HCT116 (cell line): ENCODE measurements at regions not wholly inside any gene's neighbourhood (a gene's known extent, or its start where the extent isn't known, plus 50 kb on each side); places are given as distances from the start of the nearest gene placed in this dataset.

Experiments
- ATAC-seq: fragments of 200-7000 bp; cut with Tn5 transposase; 2 replicates; pipeline ENCODE4 v1.9.1; 2020; ENCODE audit warnings: mild to moderate bottlenecking, moderate library complexity
- BruUV-seq: library from RNA; stranded (reverse); fragments of 400-500 nt; replicated peaks from 2 replicates; lab custom pipeline; 2021; lab: Mats Ljungman, UMichigan
- CTCF ChIA-PET: fragments of 300-600 bp; sonication (Branson Sonifier 250); formaldehyde crosslinking; loops from one replicate; lab custom pipeline; 2021; ENCODE audit warnings: antibody characterized with exemption; lab: Charles Lee
- POLR2A ChIA-PET: fragments of 300-600, 350-600 bp; sonication (Branson Sonifier 250); formaldehyde crosslinking; loops from one replicate; lab custom pipeline; 2021; ENCODE audit warnings: antibody characterized with exemption; lab: Charles Lee
- RAD21 ChIA-PET, 2 experiments: fragments of 300-600 bp; sonication (Branson Sonifier 250); formaldehyde crosslinking; loops; one replicate each; lab custom pipeline; 2023; ENCODE audit warnings: low total read pairs in 2 of 2; ENCODE audit not compliant: uncharacterized antibody in 2 of 2, unreplicated experiment in 2 of 2, low non-redundant PET in 1 of 2; lab: Charles Lee
- DNase-seq: peaks from one replicate; pipeline ENCODE4 v3.0.0-alpha.2; 2010; ENCODE audit warnings: low read depth, low spot score
- H2AFZ ChIP-seq: fragments of 200-600 bp; shearing (Covaris generic), sonication (generic); 2 replicates; pipeline ENCODE4 v1.6.1; 2017; ENCODE audit warnings: low read depth, mixed run types, mixed read lengths, antibody characterized with exemption, low read length; ENCODE audit not compliant: poor library complexity, severe bottlenecking
- H3K27ac ChIP-seq: 2 replicates; pipeline ENCODE4 v1.5.1; 2012; ENCODE audit warnings: low read depth, low read length
- H3K27me3 ChIP-seq: fragments of 200-600 bp; sonication (generic); 2 replicates; pipeline ENCODE4 v1.6.1; 2016; ENCODE audit warnings: mixed run types, low read length, mixed read lengths; ENCODE audit not compliant: insufficient read depth
- H3K36me3 ChIP-seq, 2 experiments: fragments of 200-500 bp in 1 of 2; fragments of 200-600 bp in 1 of 2; sonication (Bioruptor generic) in 1 of 2; sonication (generic) in 1 of 2; 2 replicates each; pipeline versions ENCODE4 v1.5.1 to v1.6.1; 2014 to 2016; ENCODE audit warnings: low read length in 2 of 2, inconsistent platforms in 1 of 2, mixed read lengths in 1 of 2, mixed run types in 1 of 2; ENCODE audit not compliant: insufficient read depth in 2 of 2, control insufficient read depth in 1 of 2
- H3K4me1 ChIP-seq, 2 experiments: fragments of 200-600 bp in 1 of 2; sonication (generic) in 1 of 2; 2 replicates each; pipeline versions ENCODE4 v1.5.1 to v1.6.1; 2012 to 2017; ENCODE audit warnings: low read length in 2 of 2, inconsistent platforms in 1 of 2, mild to moderate bottlenecking in 1 of 2, mixed read lengths in 1 of 2, mixed run types in 1 of 2, moderate library complexity in 1 of 2; ENCODE audit not compliant: insufficient read depth in 2 of 2, control insufficient read depth in 1 of 2
- H3K4me2 ChIP-seq: fragments of 200-600 bp; sonication (generic); 2 replicates; pipeline ENCODE4 v1.6.1; 2017; ENCODE audit warnings: mixed run types, low read length, mixed read lengths
- H3K4me3 ChIP-seq, 2 experiments: fragments of 200-600 bp in 1 of 2; sonication (generic) in 1 of 2; replicated peaks in 1 of 2; 2 replicates each; pipeline ENCODE4 v1.5.1; 2011 to 2016; ENCODE audit warnings: low read length in 2 of 2, control low read depth in 1 of 2, low read depth in 1 of 2, mild to moderate bottlenecking in 1 of 2, mixed read lengths in 1 of 2, mixed run types in 1 of 2
- H3K79me2 ChIP-seq: fragments of 200-600 bp; sonication (generic); 2 replicates; pipeline ENCODE4 v1.6.1; 2017; ENCODE audit warnings: mild to moderate bottlenecking, mixed run types, low read length, moderate library complexity, mixed read lengths; ENCODE audit not compliant: insufficient read depth
- H3K9ac ChIP-seq: fragments of 200-600 bp; sonication (generic); 2 replicates; pipeline ENCODE4 v1.6.1; 2016; ENCODE audit warnings: low read length, mixed read lengths
- H3K9me2 ChIP-seq: fragments of 200-600 bp; sonication (generic), shearing (Covaris generic); 2 replicates; pipeline ENCODE4 v1.6.1; 2017; ENCODE audit warnings: mixed run types, mild to moderate bottlenecking, moderate library complexity; ENCODE audit not compliant: insufficient read depth
- H3K9me3 ChIP-seq, 2 experiments: fragments of 200-500 bp in 1 of 2; fragments of 200-600 bp in 1 of 2; sonication (Bioruptor generic) in 1 of 2; sonication (generic) in 1 of 2; 2 replicates each; pipeline ENCODE4 v1.6.1; 2014 to 2017; ENCODE audit warnings: low read length in 2 of 2, mixed read lengths in 2 of 2, inconsistent platforms in 1 of 2, low read depth in 1 of 2, mild to moderate bottlenecking in 1 of 2, mixed run types in 1 of 2, moderate library complexity in 1 of 2; ENCODE audit not compliant: control insufficient read depth in 1 of 2, insufficient read depth in 1 of 2
- H4K20me1 ChIP-seq: fragments of 200-600 bp; sonication (generic), shearing (Covaris generic); 2 replicates; pipeline ENCODE4 v1.6.1; 2017; ENCODE audit warnings: mixed run types, mild to moderate bottlenecking, moderate library complexity; ENCODE audit not compliant: insufficient read depth
- EZH2 ChIP-seq: fragments of 200-600 bp; sonication (generic); IDR thresholded peaks from 2 replicates; pipeline ENCODE4 v1.6.1; 2017; ENCODE audit warnings: antibody characterized with exemption, mixed run types
- POLR2A ChIP-seq: IDR thresholded peaks from 2 replicates; pipeline ENCODE4 v1.7.0; 2011; ENCODE audit warnings: borderline replicate concordance; ENCODE audit not compliant: insufficient read depth, insufficient read length; ENCODE audit errors: extremely low read depth
- POLR2AphosphoS5 ChIP-seq: IDR thresholded peaks from 2 replicates; pipeline ENCODE4 v1.6.1; 2011; ENCODE audit warnings: mild to moderate bottlenecking, low read depth, low read length, moderate library complexity
- RAD21 ChIP-seq: IDR thresholded peaks from 2 replicates; pipeline ENCODE4 v1.6.1; 2012; ENCODE audit warnings: low read depth, mild to moderate bottlenecking
- SIN3A ChIP-seq: IDR thresholded peaks from 2 replicates; pipeline ENCODE4 v1.6.1; 2012; ENCODE audit warnings: low read depth
- SP1 ChIP-seq: IDR thresholded peaks from 2 replicates; pipeline ENCODE4 v1.6.1; 2012; ENCODE audit warnings: low read depth
- TCF7L2 ChIP-seq: IDR thresholded peaks from 2 replicates; pipeline ENCODE4 v1.7.0; 2011; ENCODE audit warnings: borderline replicate concordance, inconsistent platforms; ENCODE audit not compliant: insufficient read depth, insufficient read length; ENCODE audit errors: extremely low read depth
- intact Hi-C: fragments of 100-400 bp; cut with micrococcal nuclease; formaldehyde crosslinking; loops from 2 replicates; pipeline ENCODE4 v1.10.0; 2022
- TF ChIP-seq, protein P1 (sequence below), 3 experiments: fragments of 200-600 bp in 1 of 3; sonication (generic) in 1 of 3; IDR thresholded peaks in 2 of 3; conservative IDR thresholded peaks in 1 of 3; 2 replicates each; pipeline ENCODE4 v1.5.1; 2012 to 2017; ENCODE audit warnings: low read depth in 2 of 3, low read length in 2 of 3, antibody characterized with exemption in 1 of 3, borderline replicate concordance in 1 of 3, control low read depth in 1 of 3, mild to moderate bottlenecking in 1 of 3, mixed read lengths in 1 of 3, mixed run types in 1 of 3, moderate library complexity in 1 of 3; ENCODE audit not compliant: insufficient read depth in 1 of 3
- TF ChIP-seq, protein P2 (sequence below): IDR thresholded peaks from 2 replicates; pipeline ENCODE4 v1.6.1; 2011; ENCODE audit warnings: mild to moderate bottlenecking, low read length, moderate library complexity; ENCODE audit not compliant: insufficient replicate concordance; ENCODE audit errors: extremely low read depth
- TF ChIP-seq, protein P3 (sequence below): IDR thresholded peaks from 2 replicates; pipeline ENCODE4 v1.6.1; 2012

DNA sequence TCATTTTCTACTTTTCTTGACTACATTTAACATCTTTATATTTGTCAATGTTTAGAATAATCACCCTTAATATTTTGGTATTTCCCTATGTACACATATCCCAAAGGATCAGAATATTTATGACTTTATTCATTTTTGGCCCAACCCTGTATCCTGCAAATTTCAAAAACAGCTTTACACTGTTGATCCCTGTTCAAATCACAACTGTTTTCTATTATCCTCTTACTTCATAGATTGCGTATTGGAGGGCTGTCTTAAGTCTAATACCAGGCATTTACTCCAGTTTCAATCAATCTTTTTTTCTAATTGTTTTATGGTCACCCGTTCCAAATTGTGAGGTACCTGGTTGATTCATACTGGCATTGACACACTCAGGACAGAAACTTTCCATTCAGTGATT lies 107.9 kb downstream of the RPL22L1 start:
- no peak overlapping the region for H3K9ac ChIP-seq
- no peak overlapping the region for H3K4me3 ChIP-seq
- H3K4me1 ChIP-seq, result no peaks in the 10 kb centered on the region
- no peak for TF ChIP-seq TCF7L2
- TF ChIP-seq EZH2, result no peak
- TF ChIP-seq, protein P1, sequence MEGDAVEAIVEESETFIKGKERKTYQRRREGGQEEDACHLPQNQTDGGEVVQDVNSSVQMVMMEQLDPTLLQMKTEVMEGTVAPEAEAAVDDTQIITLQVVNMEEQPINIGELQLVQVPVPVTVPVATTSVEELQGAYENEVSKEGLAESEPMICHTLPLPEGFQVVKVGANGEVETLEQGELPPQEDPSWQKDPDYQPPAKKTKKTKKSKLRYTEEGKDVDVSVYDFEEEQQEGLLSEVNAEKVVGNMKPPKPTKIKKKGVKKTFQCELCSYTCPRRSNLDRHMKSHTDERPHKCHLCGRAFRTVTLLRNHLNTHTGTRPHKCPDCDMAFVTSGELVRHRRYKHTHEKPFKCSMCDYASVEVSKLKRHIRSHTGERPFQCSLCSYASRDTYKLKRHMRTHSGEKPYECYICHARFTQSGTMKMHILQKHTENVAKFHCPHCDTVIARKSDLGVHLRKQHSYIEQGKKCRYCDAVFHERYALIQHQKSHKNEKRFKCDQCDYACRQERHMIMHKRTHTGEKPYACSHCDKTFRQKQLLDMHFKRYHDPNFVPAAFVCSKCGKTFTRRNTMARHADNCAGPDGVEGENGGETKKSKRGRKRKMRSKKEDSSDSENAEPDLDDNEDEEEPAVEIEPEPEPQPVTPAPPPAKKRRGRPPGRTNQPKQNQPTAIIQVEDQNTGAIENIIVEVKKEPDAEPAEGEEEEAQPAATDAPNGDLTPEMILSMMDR (IDR thresholded peaks at IDR 0.05 in 2 of 3, conservative IDR thresholded peaks at IDR 0.05 in 1 of 3; ENCODE audit: borderline replicate concordance in 1 of 3, insufficient read depth in 1 of 3, low read depth in 2 of 3, low read length in 2 of 3), result no peak
- no peak for TF ChIP-seq SIN3A
- TF ChIP-seq, protein P2, sequence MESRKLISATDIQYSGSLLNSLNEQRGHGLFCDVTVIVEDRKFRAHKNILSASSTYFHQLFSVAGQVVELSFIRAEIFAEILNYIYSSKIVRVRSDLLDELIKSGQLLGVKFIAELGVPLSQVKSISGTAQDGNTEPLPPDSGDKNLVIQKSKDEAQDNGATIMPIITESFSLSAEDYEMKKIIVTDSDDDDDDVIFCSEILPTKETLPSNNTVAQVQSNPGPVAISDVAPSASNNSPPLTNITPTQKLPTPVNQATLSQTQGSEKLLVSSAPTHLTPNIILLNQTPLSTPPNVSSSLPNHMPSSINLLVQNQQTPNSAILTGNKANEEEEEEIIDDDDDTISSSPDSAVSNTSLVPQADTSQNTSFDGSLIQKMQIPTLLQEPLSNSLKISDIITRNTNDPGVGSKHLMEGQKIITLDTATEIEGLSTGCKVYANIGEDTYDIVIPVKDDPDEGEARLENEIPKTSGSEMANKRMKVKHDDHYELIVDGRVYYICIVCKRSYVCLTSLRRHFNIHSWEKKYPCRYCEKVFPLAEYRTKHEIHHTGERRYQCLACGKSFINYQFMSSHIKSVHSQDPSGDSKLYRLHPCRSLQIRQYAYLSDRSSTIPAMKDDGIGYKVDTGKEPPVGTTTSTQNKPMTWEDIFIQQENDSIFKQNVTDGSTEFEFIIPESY, result no peak
- TF ChIP-seq RAD21, result no peak
- TF ChIP-seq POLR2A, result no peak
- TF ChIP-seq, protein P3, sequence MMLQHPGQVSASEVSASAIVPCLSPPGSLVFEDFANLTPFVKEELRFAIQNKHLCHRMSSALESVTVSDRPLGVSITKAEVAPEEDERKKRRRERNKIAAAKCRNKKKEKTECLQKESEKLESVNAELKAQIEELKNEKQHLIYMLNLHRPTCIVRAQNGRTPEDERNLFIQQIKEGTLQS, result no peak
- no peak for TF ChIP-seq POLR2AphosphoS5
- TF ChIP-seq SP1, result no peak
- H4K20me1 ChIP-seq, result no peaks in the 10 kb centered on the region
- H3K27me3 ChIP-seq, result no peaks in the 10 kb centered on the region
- no peak overlapping the region for H2AFZ ChIP-seq
- ATAC-seq, result no peak
- intact Hi-C loops, result no loop called here
- ChIA-PET RAD21 (no interaction called here), POLR2A (no interaction called here), CTCF (no interaction called here)
- no peak overlapping the region for H3K27ac ChIP-seq
- no TSS peak for BruUV-seq
- no peaks in the 10 kb centered on the region for H3K79me2 ChIP-seq
- no peak for DNase-seq
- H3K9me2 ChIP-seq, result no peaks in the 10 kb centered on the region
- no peak overlapping the region for H3K4me2 ChIP-seq
- H3K36me3 ChIP-seq, result no peaks in the 10 kb centered on the region
- H3K9me3 ChIP-seq, result no peaks in the 10 kb centered on the region
